Immature natural killer cell (primary cell): ENCODE measurements at regions not wholly inside any gene's neighbourhood (a gene's known extent, or its start where the extent isn't known, plus 50 kb on each side); places are given as distances from the start of the nearest gene placed in this dataset.

Source experiments
- DNase-seq, 3 donors: peaks; one replicate each; pipeline ENCODE4 v3.0.0; 2022; ENCODE audit warnings: mixed read lengths in 1 of 3
- H3K27ac Mint-ChIP-seq, 6 donors: one replicate each; pipeline ENCODE4 v1.8.0; 2020; ENCODE audit warnings: mixed read lengths in 6 of 6, mild to moderate bottlenecking in 5 of 6, inconsistent platforms in 4 of 6, moderate library complexity in 3 of 6
- H3K27me3 Mint-ChIP-seq, 3 donors: one replicate each; pipeline ENCODE4 v1.8.0; 2020 to 2021; ENCODE audit warnings: low read depth in 3 of 3, mild to moderate bottlenecking in 3 of 3, mixed read lengths in 3 of 3, moderate library complexity in 3 of 3, inconsistent platforms in 1 of 3
- H3K36me3 Mint-ChIP-seq, 3 donors: one replicate each; pipeline ENCODE4 v1.8.0; 2020; ENCODE audit warnings: mixed read lengths in 3 of 3, inconsistent platforms in 2 of 3, mild to moderate bottlenecking in 2 of 3
- H3K4me1 Mint-ChIP-seq, 2 donors: one replicate each; pipeline ENCODE4 v1.8.0; 2020; ENCODE audit warnings: inconsistent platforms in 2 of 2, mild to moderate bottlenecking in 2 of 2, mixed read lengths in 2 of 2, moderate library complexity in 1 of 2
- H3K4me3 Mint-ChIP-seq, 5 donors: one replicate each; pipeline ENCODE4 v1.8.0; 2020; ENCODE audit warnings: mild to moderate bottlenecking in 5 of 5, mixed read lengths in 5 of 5, inconsistent platforms in 3 of 5, moderate library complexity in 3 of 5
- H3K9me3 Mint-ChIP-seq, 6 donors: one replicate each; pipeline ENCODE4 v1.8.0; 2020; ENCODE audit warnings: mild to moderate bottlenecking in 6 of 6, mixed read lengths in 6 of 6, inconsistent platforms in 4 of 6, moderate library complexity in 3 of 6

- DNase-seq, result no peak
- no peak overlapping the region for H3K27ac Mint-ChIP-seq
- no peaks in the 10 kb centered on the region for H3K4me1 Mint-ChIP-seq
- no peak overlapping the region for H3K4me3 Mint-ChIP-seq
- peaks cover 0 to 7% (median 5%) of the 10 kb centered on the region in 3 donors for H3K27me3 Mint-ChIP-seq
- no peaks in the 10 kb centered on the region for H3K9me3 Mint-ChIP-seq
- no peaks in the 10 kb centered on the region for H3K36me3 Mint-ChIP-seq
Measured at GRCh38 chr17:74098136-74099024, 105.1 kb upstream of the RPL38 start.

GRCh38 chr17:74099442-74100340, 103.8 kb upstream of the RPL38 start:
- Mint-ChIP-seq H3K4me1 (no peaks in the 10 kb centered on the region), H3K4me3 (no peak overlapping the region), H3K36me3 (no peaks in the 10 kb centered on the region), H3K9me3 (no peaks in the 10 kb centered on the region), H3K27me3 (peaks cover 0 to 4% (median 3%) of the 10 kb centered on the region in 3 donors), H3K27ac (no peak overlapping the region)
- no peak for DNase-seq

- H3K9me3 Mint-ChIP-seq, result no peaks in the 10 kb centered on the region
- no peaks in the 10 kb centered on the region for H3K4me1 Mint-ChIP-seq
- DNase-seq, result no peak
- H3K27me3 Mint-ChIP-seq, result peaks cover 5 to 7% (median 6%) of the 10 kb centered on the region in 3 donors
- no peak overlapping the region for H3K4me3 Mint-ChIP-seq
- H3K27ac Mint-ChIP-seq, result no peak overlapping the region
- no peaks in the 10 kb centered on the region for H3K36me3 Mint-ChIP-seq
Measured at GRCh38 chr17:74104921-74105320, 98.6 kb upstream of the RPL38 start.

GRCh38 chr17:74107107-74107506, 96.4 kb upstream of the RPL38 start:
- Mint-ChIP-seq H3K36me3 (no peaks in the 10 kb centered on the region), H3K4me1 (no peaks in the 10 kb centered on the region), H3K27me3 (peaks cover 3 to 10% (median 5%) of the 10 kb centered on the region in 3 donors), H3K4me3 (no peak overlapping the region), H3K9me3 (no peaks in the 10 kb centered on the region), H3K27ac (no peak overlapping the region)
- no peak for DNase-seq

GRCh38 chr17:74108126-74108705, 95.3 kb upstream of the RPL38 start:
- H3K36me3 Mint-ChIP-seq, result no peaks in the 10 kb centered on the region
- peaks cover 3 to 10% (median 5%) of the 10 kb centered on the region in 3 donors for H3K27me3 Mint-ChIP-seq
- DNase-seq, result no peak
- no peaks in the 10 kb centered on the region for H3K9me3 Mint-ChIP-seq
- no peak overlapping the region for H3K4me3 Mint-ChIP-seq
- no peak overlapping the region for H3K27ac Mint-ChIP-seq
- no peaks in the 10 kb centered on the region for H3K4me1 Mint-ChIP-seq

- Mint-ChIP-seq H3K4me1 (no peaks in the 10 kb centered on the region), H3K27ac (no peak overlapping the region), H3K9me3 (no peaks in the 10 kb centered on the region), H3K4me3 (no peak overlapping the region), H3K27me3 (peaks cover 5 to 10% (median 7%) of the 10 kb centered on the region in 3 donors), H3K36me3 (no peaks in the 10 kb centered on the region)
- DNase-seq, result no peak
Measured at GRCh38 chr17:74110467-74110866, 93.0 kb upstream of the RPL38 start.

- DNase-seq, result no peak
- Mint-ChIP-seq H3K27me3 (peaks cover 3 to 12% (median 4%) of the 10 kb centered on the region in 3 donors), H3K9me3 (no peaks in the 10 kb centered on the region), H3K4me1 (no peaks in the 10 kb centered on the region), H3K27ac (no peak overlapping the region), H3K36me3 (no peaks in the 10 kb centered on the region), H3K4me3 (no peak overlapping the region)
Measured at GRCh38 chr17:74113326-74113725, 90.2 kb upstream of the RPL38 start.

- H3K27me3 Mint-ChIP-seq, result peaks cover 4 to 12% (median 4%) of the 10 kb centered on the region in 3 donors
- no peak overlapping the region for H3K27ac Mint-ChIP-seq
- no peak overlapping the region for H3K4me3 Mint-ChIP-seq
- no peak for DNase-seq
- no peaks in the 10 kb centered on the region for H3K36me3 Mint-ChIP-seq
- H3K9me3 Mint-ChIP-seq, result no peaks in the 10 kb centered on the region
- no peaks in the 10 kb centered on the region for H3K4me1 Mint-ChIP-seq
Measured at GRCh38 chr17:74113952-74114351, 89.5 kb upstream of the RPL38 start.

- DNase-seq, result no peak
- peaks cover 4 to 6% (median 4%) of the 10 kb centered on the region in 3 donors for H3K27me3 Mint-ChIP-seq
- no peaks in the 10 kb centered on the region for H3K36me3 Mint-ChIP-seq
- no peaks in the 10 kb centered on the region for H3K4me1 Mint-ChIP-seq
- H3K9me3 Mint-ChIP-seq, result no peaks in the 10 kb centered on the region
- no peak overlapping the region for H3K27ac Mint-ChIP-seq
- no peak overlapping the region for H3K4me3 Mint-ChIP-seq
Measured at GRCh38 chr17:74114881-74115470, 88.5 kb upstream of the RPL38 start.

GRCh38 chr17:74115586-74115985, 87.9 kb upstream of the RPL38 start:
- Mint-ChIP-seq H3K4me1 (no peaks in the 10 kb centered on the region), H3K4me3 (no peak overlapping the region), H3K27ac (no peak overlapping the region), H3K36me3 (no peaks in the 10 kb centered on the region), H3K9me3 (no peaks in the 10 kb centered on the region), H3K27me3 (peaks cover 4 to 6% (median 6%) of the 10 kb centered on the region in 3 donors)
- no peak for DNase-seq

- Mint-ChIP-seq H3K27ac (no peak overlapping the region), H3K4me1 (no peaks in the 10 kb centered on the region), H3K27me3 (peaks cover 3 to 7% (median 6%) of the 10 kb centered on the region in 3 donors)
Measured at GRCh38 chr17:74116087-74116717, 87.3 kb upstream of the RPL38 start.

GRCh38 chr17:74117087-74117698, 86.3 kb upstream of the RPL38 start:
- Mint-ChIP-seq H3K9me3 (no peaks in the 10 kb centered on the region), H3K36me3 (no peaks in the 10 kb centered on the region), H3K4me3 (no peak overlapping the region), H3K4me1 (no peaks in the 10 kb centered on the region), H3K27ac (no peak overlapping the region), H3K27me3 (peaks cover 3 to 8% (median 7%) of the 10 kb centered on the region in 3 donors)
- DNase-seq, result no peak

More at GRCh38 chr17:74116087-74116717, 87.3 kb upstream of the RPL38 start:
- Mint-ChIP-seq H3K9me3 (no peaks in the 10 kb centered on the region), H3K36me3 (no peaks in the 10 kb centered on the region), H3K4me3 (no peak overlapping the region)
- no peak for DNase-seq

- H3K36me3 Mint-ChIP-seq, result no peaks in the 10 kb centered on the region
- H3K27me3 Mint-ChIP-seq, result peaks cover 3 to 11% (median 7%) of the 10 kb centered on the region in 3 donors
- no peak for DNase-seq
- H3K4me1 Mint-ChIP-seq, result no peaks in the 10 kb centered on the region
- no peaks in the 10 kb centered on the region for H3K9me3 Mint-ChIP-seq
- H3K4me3 Mint-ChIP-seq, result no peak overlapping the region
- H3K27ac Mint-ChIP-seq, result no peak overlapping the region
Measured at GRCh38 chr17:74117999-74118421, 85.5 kb upstream of the RPL38 start.
